ENCODE measurements at regions not wholly inside any gene's neighbourhood (a gene's known extent, or its start where the extent isn't known, plus 50 kb on each side); places are given as distances from the start of the nearest gene placed in this dataset.

DNA sequence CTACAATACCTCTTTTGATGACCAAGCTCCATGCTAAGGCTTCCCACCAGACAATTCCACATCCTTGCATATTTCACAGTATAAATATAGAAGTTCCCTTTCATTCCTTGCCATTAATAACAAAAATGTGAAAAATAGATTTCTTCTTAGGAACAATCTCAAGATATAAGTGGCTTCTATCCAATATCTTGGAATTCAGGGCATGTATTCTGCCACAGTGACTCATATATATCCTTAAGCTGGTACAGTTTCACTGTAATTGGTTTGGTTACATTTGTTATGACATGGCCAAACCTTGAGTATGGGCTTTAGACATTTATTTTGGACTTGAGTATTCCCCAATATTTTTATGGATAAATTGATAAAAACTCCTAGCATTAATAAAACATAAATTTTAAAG, 181.7 kb upstream of the DDX53 start (continued):
- TF ChIP-seq, protein P1, sequence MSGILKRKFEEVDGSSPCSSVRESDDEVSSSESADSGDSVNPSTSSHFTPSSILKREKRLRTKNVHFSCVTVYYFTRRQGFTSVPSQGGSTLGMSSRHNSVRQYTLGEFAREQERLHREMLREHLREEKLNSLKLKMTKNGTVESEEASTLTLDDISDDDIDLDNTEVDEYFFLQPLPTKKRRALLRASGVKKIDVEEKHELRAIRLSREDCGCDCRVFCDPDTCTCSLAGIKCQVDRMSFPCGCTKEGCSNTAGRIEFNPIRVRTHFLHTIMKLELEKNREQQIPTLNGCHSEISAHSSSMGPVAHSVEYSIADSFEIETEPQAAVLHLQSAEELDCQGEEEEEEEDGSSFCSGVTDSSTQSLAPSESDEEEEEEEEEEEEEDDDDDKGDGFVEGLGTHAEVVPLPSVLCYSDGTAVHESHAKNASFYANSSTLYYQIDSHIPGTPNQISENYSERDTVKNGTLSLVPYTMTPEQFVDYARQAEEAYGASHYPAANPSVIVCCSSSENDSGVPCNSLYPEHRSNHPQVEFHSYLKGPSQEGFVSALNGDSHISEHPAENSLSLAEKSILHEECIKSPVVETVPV (CRISPR knock-in tag; IDR thresholded peaks at IDR 0.05), result no peak
- TF ChIP-seq, protein P2, sequence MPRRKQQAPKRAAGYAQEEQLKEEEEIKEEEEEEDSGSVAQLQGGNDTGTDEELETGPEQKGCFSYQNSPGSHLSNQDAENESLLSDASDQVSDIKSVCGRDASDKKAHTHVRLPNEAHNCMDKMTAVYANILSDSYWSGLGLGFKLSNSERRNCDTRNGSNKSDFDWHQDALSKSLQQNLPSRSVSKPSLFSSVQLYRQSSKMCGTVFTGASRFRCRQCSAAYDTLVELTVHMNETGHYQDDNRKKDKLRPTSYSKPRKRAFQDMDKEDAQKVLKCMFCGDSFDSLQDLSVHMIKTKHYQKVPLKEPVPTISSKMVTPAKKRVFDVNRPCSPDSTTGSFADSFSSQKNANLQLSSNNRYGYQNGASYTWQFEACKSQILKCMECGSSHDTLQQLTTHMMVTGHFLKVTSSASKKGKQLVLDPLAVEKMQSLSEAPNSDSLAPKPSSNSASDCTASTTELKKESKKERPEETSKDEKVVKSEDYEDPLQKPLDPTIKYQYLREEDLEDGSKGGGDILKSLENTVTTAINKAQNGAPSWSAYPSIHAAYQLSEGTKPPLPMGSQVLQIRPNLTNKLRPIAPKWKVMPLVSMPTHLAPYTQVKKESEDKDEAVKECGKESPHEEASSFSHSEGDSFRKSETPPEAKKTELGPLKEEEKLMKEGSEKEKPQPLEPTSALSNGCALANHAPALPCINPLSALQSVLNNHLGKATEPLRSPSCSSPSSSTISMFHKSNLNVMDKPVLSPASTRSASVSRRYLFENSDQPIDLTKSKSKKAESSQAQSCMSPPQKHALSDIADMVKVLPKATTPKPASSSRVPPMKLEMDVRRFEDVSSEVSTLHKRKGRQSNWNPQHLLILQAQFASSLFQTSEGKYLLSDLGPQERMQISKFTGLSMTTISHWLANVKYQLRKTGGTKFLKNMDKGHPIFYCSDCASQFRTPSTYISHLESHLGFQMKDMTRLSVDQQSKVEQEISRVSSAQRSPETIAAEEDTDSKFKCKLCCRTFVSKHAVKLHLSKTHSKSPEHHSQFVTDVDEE (CRISPR knock-in tag; IDR thresholded peaks at IDR 0.05), result no peak
- TF ChIP-seq ZFP30 (CRISPR knock-in tag; IDR thresholded peaks at IDR 0.05), result no peak
- no peak for TF ChIP-seq TCF4 (CRISPR knock-in tag; IDR thresholded peaks at IDR 0.05; ENCODE audit: borderline replicate concordance)
- no peak for TF ChIP-seq CSDC2 (CRISPR knock-in tag; IDR thresholded peaks at IDR 0.05)
- TF ChIP-seq PPARA (CRISPR knock-in tag; IDR thresholded peaks at IDR 0.05; ENCODE audit: borderline replicate concordance), result no peak
- TF ChIP-seq ISL1 (CRISPR knock-in tag; IDR thresholded peaks at IDR 0.05), result no peak

DNA sequence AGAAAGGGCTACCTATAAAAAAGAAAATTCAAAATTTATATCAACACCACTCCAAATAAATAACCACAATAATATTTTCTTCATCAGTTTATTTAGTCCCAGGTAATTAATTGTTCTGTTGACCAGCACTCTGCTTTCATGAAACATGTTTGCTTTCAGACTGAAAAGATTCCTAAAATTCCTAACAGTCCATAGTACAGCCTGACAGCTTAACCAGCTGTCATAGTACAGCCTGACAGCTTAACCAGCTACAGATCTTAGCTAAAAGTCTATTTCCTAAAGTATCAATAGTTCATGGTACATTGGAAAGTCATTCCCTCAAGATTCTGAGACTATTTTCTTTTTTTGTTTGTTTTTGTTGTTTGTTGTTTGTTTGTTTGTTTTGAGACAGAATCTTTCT, 144.1 kb upstream of the DDX53 start:
- ATAC-seq, result no peak
- TF ChIP-seq PPARA (CRISPR knock-in tag; IDR thresholded peaks at IDR 0.05; ENCODE audit: borderline replicate concordance) (no peak), ZNF70 (CRISPR knock-in tag; IDR thresholded peaks at IDR 0.05) (no peak), OSR1 (CRISPR knock-in tag; IDR thresholded peaks at IDR 0.05) (no peak), TCF4 (CRISPR knock-in tag; IDR thresholded peaks at IDR 0.05; ENCODE audit: borderline replicate concordance) (no peak), ISL1 (CRISPR knock-in tag; IDR thresholded peaks at IDR 0.05) (no peak), ZNF8 (CRISPR knock-in tag; IDR thresholded peaks at IDR 0.05) (no peak), TOX (CRISPR knock-in tag; IDR thresholded peaks at IDR 0.05; ENCODE audit: borderline replicate concordance) (no peak), CSDC2 (CRISPR knock-in tag; IDR thresholded peaks at IDR 0.05) (no peak), ARNTL (CRISPR knock-in tag; IDR thresholded peaks at IDR 0.05; ENCODE audit: borderline replicate concordance, low read depth) (no peak), ZC3H10 (CRISPR knock-in tag; IDR thresholded peaks at IDR 0.05) (no peak), ZFP30 (CRISPR knock-in tag; IDR thresholded peaks at IDR 0.05) (no peak), RARB (CRISPR knock-in tag; IDR thresholded peaks at IDR 0.05) (no peak), BACH2 (CRISPR knock-in tag; IDR thresholded peaks at IDR 0.05; ENCODE audit: borderline replicate concordance) (no peak)
- TF ChIP-seq, protein P3, sequence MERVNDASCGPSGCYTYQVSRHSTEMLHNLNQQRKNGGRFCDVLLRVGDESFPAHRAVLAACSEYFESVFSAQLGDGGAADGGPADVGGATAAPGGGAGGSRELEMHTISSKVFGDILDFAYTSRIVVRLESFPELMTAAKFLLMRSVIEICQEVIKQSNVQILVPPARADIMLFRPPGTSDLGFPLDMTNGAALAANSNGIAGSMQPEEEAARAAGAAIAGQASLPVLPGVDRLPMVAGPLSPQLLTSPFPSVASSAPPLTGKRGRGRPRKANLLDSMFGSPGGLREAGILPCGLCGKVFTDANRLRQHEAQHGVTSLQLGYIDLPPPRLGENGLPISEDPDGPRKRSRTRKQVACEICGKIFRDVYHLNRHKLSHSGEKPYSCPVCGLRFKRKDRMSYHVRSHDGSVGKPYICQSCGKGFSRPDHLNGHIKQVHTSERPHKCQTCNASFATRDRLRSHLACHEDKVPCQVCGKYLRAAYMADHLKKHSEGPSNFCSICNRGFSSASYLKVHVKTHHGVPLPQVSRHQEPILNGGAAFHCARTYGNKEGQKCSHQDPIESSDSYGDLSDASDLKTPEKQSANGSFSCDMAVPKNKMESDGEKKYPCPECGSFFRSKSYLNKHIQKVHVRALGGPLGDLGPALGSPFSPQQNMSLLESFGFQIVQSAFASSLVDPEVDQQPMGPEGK (CRISPR knock-in tag; IDR thresholded peaks at IDR 0.05; ENCODE audit: borderline replicate concordance), result no peak
- TF ChIP-seq, protein P4, sequence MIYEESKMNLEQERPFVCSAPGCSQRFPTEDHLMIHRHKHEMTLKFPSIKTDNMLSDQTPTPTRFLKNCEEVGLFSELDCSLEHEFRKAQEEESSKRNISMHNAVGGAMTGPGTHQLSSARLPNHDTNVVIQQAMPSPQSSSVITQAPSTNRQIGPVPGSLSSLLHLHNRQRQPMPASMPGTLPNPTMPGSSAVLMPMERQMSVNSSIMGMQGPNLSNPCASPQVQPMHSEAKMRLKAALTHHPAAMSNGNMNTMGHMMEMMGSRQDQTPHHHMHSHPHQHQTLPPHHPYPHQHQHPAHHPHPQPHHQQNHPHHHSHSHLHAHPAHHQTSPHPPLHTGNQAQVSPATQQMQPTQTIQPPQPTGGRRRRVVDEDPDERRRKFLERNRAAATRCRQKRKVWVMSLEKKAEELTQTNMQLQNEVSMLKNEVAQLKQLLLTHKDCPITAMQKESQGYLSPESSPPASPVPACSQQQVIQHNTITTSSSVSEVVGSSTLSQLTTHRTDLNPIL (CRISPR knock-in tag; IDR thresholded peaks at IDR 0.05; ENCODE audit: low read depth), result no peak
- TF ChIP-seq, protein P2 (CRISPR knock-in tag; IDR thresholded peaks at IDR 0.05), result no peak

DNA sequence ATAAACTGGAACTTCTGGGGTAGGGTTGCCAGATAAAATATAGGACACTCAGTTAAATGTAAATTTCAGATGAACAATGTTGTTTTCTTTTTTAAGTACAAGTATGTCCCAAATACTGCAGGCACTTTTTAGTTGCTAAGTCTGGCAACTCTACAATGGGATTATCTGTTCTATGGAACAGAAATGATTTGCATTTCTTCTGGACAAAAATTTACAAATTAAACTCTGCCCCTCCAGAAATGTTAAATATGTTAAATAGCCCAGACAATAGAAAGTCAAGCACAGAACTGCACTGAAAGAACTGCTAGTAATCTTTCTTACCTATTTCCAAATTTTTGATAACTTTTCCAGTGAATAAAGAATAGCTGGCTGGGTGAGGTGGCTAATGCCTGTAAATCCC, 140.1 kb upstream of the DDX53 start:
- ATAC-seq, result no peak
- no peak for TF ChIP-seq ZFP3 (CRISPR knock-in tag; IDR thresholded peaks at IDR 0.05)
- no peak for TF ChIP-seq ARNTL (CRISPR knock-in tag; IDR thresholded peaks at IDR 0.05; ENCODE audit: borderline replicate concordance, low read depth)
- no peak for TF ChIP-seq SNAI2 (CRISPR knock-in tag; IDR thresholded peaks at IDR 0.05)
- TF ChIP-seq PPARA (CRISPR knock-in tag; IDR thresholded peaks at IDR 0.05; ENCODE audit: borderline replicate concordance), result no peak
- TF ChIP-seq, protein P5, sequence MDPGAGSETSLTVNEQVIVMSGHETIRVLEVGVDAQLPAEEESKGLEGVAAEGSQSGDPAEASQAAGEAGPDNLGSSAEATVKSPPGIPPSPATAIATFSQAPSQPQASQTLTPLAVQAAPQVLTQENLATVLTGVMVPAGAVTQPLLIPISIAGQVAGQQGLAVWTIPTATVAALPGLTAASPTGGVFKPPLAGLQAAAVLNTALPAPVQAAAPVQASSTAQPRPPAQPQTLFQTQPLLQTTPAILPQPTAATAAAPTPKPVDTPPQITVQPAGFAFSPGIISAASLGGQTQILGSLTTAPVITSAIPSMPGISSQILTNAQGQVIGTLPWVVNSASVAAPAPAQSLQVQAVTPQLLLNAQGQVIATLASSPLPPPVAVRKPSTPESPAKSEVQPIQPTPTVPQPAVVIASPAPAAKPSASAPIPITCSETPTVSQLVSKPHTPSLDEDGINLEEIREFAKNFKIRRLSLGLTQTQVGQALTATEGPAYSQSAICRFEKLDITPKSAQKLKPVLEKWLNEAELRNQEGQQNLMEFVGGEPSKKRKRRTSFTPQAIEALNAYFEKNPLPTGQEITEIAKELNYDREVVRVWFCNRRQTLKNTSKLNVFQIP (CRISPR knock-in tag; IDR thresholded peaks at IDR 0.05; ENCODE audit: borderline replicate concordance, low read depth), result no peak
- no peak for TF ChIP-seq ISL1 (CRISPR knock-in tag; IDR thresholded peaks at IDR 0.05)
- TF ChIP-seq, protein P2 (CRISPR knock-in tag; IDR thresholded peaks at IDR 0.05), result no peak
- no peak for TF ChIP-seq GLIS3 (CRISPR knock-in tag; IDR thresholded peaks at IDR 0.05)
- TF ChIP-seq, protein P4 (CRISPR knock-in tag; IDR thresholded peaks at IDR 0.05; ENCODE audit: low read depth), result no peak
- no peak for TF ChIP-seq OSR1 (CRISPR knock-in tag; IDR thresholded peaks at IDR 0.05)
